NCI-H345 treated with DMSO at 0.1 percent for 48 hours (cell line): ENCODE measurements at regions not wholly inside any gene's neighbourhood (a gene's known extent, or its start where the extent isn't known, plus 50 kb on each side); places are given as distances from the start of the nearest gene placed in this dataset.

Experiments
- DNase-seq: peaks from one replicate; lab custom pipeline; 2025; ENCODE audit not compliant: unreplicated experiment; lab: John Stamatoyannopoulos, UW

- no peak for DNase-seq
Observed at GRCh38 chr4:160808174-160808573, 1355.6 kb downstream of the FSTL5 start.

- no peak for DNase-seq
Observed at GRCh38 chr4:160809576-160809975, 1354.2 kb downstream of the FSTL5 start.

DNA sequence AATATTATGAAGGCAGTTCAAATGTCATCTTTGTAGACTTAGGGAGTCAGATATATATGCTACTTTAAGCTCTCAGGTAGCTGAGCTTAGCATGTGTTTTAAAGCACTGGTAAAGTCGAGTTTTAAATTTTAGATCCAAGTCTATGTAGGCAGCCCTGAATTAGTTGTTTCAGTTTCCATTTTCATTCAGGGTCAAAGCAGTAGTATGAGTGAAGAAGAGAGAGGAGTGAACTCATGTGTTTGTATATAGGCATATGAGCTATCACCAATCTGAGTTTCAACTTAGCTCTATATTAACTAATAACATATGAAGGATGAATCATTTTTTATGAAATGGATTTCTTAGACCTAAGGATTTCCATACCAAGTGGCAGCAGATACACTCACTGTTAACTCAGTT is 1353.4 kb downstream of the FSTL5 start:
- no peak for DNase-seq

GRCh38 chr4:160810941-160811340 is 1352.9 kb downstream of the FSTL5 start:
- DNase-seq, result no peak

DNA sequence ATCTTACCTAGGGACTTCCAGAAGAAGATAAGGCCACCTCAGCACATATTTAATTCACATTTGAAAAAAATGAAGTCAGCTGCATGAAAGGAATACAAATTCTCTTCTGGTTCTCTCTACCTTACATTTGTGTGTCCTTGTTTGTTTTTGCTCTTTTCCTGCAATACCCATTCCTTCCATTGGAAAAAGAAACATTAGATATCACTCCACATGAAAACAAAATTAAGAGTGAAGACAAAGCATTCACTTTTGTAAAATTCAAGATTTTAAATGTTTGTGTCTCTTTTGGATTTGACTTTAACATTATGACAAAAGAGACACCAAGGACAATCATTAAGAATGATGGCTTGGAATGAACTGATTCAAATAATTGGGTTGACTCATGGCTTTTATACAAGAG is 1351.8 kb downstream of the FSTL5 start:
- no peak for DNase-seq

- no peak for DNase-seq
Observed at GRCh38 chr4:160814726-160815125, 1349.1 kb downstream of the FSTL5 start.

DNA sequence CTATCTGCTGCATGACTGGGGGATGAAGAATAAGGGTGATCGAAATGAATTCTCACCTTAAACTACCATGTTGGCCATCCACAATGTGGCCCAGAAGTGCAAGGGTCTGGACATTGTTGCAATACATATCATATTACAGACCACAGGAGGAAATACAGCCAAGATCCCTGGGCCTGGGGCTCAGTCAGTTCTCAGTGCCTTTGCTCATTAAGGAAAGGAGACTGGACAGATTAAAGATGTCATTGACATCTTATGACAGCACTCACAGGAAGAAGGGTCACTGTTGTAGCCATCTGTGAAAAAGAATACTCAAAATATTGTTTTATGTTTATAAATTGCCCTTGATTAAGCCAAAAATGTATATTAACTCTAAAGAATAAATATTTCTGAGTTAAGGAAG is 1345.2 kb downstream of the FSTL5 start:
- DNase-seq, result no peak

DNA sequence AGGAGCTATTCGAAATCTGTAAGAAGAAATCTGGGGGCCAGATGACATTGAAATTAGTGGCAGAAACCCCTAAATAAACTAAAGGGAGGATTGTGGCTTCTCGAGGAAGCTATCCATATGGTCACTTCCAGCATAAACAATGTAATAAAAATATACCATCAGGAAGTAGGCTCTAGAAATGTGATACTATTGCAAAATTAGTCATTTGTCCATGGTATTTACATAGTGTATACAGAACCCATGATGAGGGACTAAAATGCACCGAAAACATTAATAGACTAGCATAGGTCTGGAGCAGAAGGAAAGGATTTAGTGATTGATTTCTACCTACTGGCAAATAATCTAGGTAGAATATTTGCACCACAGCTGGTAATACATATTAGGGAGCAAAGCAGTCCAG is 1344.0 kb downstream of the FSTL5 start:
- no peak for DNase-seq

- no peak for DNase-seq
Observed at GRCh38 chr4:160824481-160824880, 1339.3 kb downstream of the FSTL5 start.

DNA sequence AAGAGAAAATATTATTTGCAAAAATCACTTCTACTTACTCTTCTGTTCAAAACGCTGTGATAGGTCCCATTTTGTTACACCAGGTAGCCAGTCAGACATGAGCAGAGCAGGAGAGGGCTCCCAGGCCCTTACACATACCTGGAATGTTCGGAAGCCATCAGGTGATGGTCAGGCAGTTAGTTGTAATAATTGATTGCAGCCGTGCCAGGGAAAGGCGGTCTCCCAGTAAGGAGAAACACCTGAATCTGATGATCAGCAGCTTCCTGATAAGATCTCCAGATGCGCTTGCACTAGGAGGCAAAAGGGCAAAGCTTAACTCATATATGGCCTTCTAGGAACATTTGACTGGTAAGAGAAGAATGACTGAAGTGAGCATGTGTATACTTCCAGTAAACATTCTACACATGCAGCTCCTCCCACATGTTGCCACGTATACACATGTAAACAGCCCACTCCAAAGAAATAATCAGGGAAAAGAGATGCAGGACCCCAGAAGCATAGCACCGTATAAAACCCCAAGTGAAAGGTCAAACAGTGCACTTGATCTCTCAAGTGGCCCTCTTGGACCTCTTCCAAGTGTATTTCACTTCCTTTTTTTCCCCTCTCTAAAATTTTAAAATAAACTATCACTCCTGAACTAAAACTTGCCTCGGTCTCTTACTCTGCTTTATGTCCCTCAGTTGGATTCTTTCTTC is 1338.0 kb downstream of the FSTL5 start:
- no peak for DNase-seq

DNA sequence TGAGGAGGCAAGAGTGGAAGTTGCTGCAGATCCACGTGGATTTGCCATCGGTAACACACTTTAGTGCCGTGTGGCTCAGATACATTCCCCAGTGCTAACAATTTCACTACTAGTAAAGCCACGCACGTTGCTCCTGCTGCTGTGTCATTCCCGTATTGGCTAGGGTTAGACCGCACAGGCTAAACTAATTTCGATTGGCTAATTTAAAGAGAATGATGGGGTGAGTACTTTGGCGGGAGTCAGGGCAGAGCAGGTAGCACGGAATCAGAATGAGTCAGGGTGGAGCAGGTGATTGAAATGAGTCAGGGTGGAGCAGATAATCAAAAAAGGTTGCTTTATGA is 1337.5 kb downstream of the FSTL5 start:
- no peak for DNase-seq

GRCh38 chr4:160831165-160831922 is 1332.5 kb downstream of the FSTL5 start:
- DNase-seq, result no peak

DNA sequence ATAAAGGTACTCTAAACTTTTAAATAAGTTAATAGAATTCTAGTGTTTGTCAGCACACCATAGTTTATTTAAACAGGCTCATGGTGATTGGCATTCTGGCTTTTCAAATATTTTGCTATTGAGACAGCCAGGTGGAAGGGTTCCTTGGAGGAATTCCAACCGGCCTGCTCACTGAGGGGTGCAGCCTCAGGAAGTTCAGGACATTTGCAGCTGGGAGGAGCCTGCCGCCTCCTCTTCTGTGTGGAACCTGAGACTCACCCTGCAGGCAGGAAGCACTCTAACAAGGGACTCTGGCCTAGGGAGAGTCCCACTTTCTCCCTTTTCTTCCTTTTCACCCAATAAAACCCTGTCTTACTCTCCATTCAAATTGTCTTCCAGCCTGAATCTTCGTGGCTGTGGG is 1328.0 kb downstream of the FSTL5 start:
- no peak for DNase-seq

DNA sequence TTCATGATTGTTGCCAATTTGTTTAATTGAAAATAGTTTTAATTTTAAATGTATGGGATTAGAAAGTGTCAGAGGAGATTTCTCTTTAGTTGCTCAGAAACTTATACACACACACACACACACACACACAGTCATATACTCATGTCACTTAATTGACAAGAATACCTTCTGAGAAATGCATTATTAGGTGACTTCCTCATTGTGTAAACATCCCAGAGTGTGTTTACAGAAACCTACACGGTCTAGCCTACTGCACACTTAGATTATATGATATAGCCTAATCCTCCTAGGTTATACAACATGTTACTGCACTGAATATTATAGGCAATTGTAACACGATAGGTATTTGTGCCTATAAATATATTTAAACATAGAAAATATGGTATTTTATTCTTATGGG is 1327.4 kb downstream of the FSTL5 start:
- DNase-seq, result no peak

GRCh38 chr4:160846121-160846520 is 1317.7 kb downstream of the FSTL5 start:
- no peak for DNase-seq

DNA sequence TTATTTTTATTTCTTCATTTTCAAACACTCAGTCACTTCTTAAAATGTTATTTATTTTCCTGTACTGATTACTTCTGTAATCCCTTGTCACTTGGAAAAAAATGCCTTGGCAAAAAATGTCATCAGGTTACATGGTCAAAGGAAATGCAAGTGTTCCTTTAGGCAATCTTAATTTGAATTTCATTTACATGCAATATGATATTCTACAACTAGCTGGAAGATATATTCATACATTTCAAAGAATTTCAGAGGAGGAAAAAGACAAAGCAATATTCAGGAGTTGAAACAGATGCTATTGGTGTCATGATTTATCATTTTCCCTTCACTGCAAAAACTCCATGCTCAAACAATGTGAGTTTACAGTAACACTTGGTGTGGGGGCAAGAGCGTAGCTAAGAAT is 1316.6 kb downstream of the FSTL5 start:
- DNase-seq, result no peak

GRCh38 chr4:160848489-160848888 is 1315.3 kb downstream of the FSTL5 start:
- DNase-seq, result no peak

- DNase-seq, result no peak
Observed at GRCh38 chr4:160848901-160849760, 1314.7 kb downstream of the FSTL5 start.

DNA sequence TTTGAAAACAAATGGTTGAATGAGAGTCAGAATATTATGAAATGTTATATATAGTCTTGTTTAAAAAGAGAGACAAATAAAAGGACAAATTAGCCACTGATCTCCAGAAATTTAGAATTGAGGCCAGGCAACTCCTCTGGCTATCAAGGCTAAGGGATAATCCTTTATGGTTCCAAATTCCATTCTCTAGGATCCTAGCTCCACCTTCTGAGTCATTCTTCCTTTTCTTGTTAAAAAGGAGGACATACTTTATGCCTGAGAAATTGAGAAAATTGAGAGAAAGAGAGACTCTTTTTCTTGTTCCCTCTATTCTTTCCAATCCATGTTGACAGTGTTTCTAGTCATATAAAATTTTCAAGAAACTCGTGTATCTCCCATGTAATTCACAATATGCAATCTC is 1299.5 kb downstream of the FSTL5 start:
- no peak for DNase-seq

GRCh38 chr4:160869899-160870298 is 1293.9 kb downstream of the FSTL5 start:
- DNase-seq, result no peak

DNA sequence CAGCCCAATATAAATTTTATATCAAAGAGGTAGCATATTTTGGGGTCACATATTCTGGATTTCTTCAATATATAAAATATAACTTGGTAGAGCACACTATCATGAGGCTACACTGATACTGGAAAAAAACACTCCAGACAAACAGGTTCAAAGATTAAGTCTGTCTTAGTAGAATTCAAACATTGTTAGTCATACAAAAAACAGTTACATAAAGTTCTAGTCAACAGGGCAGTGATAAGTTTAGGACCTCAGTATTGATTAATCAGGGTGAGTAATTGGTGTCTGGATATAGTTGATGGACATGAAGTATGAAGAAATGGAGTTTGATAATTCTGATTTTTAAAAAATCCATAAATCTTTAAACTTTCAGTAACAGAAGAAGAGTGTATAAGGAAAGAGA is 1291.3 kb downstream of the FSTL5 start:
- no peak for DNase-seq
